ENCODE measurements at regions not wholly inside any gene's neighbourhood (a gene's known extent, or its start where the extent isn't known, plus 50 kb on each side); places are given as distances from the start of the nearest gene placed in this dataset.
"Not testable (repeated sequence)": the region's sequence is repeated elsewhere in the genome, so short reads cannot be mapped to it uniquely, and the experiment has no call there.

DNA sequence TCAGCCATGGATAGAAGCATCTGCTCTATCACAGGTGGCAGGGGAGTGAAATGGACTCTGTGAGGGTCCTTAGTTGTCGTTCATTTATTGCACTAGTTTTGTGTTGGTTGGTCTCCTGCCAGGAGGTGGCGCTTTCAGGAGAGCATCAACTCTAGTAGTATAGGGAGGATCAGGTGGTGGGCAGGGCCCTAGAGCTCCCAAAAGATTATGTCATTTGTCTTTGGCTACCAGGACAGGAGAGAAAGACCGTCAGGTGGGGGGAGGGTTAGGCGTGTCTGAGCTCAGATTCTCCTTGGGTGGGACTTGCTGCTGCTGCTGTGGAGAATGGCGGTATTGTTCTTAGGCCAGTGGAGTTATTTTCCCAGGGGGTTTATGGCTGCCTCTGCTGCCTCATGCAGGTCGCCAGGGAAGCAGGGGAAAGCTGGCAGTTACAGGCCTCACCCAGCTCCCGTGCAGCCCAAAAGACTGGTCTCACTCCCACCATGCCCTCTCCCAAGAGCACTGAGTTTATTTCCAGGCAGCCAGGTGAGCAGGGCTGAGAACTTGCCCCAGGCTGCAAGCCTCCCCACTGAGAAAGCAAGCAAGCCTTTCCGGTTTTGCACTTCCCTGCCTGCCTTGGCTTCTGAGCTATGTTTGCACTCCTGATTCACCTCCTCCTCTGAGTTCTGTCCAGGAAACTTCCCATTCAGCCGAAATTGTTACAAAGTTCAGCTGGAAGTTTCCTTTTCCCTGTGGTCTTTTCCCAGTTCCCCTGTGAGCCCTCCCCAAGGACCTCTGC lies 317.3 kb downstream of the TAF11L14 start:
- no peak for DNase-seq (ENCODE audit: low read depth in 4 of 4, low spot score in 3 of 4)

DNA sequence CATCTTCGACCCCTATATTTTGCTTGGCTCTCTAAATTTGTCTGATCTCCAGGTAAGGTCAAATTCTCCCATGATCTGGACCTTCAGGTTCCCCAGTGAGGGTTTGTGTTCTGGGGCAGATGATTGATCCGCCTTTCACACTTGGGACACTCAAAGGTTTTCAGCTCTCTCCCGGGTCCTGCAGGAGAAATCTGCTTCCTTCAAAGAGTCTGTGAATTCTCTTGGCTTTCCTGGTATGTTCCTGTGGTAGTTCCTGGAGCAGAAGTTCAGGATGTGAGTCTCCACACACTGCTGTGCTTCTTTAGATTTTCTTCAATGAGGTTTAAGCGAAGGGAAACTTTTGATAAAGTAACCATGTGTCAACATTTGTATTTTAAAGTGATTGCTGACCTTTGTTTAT lies 318.0 kb downstream of the TAF11L14 start:
- no peak for DNase-seq (ENCODE audit: low read depth in 4 of 4, low spot score in 3 of 4)

DNA sequence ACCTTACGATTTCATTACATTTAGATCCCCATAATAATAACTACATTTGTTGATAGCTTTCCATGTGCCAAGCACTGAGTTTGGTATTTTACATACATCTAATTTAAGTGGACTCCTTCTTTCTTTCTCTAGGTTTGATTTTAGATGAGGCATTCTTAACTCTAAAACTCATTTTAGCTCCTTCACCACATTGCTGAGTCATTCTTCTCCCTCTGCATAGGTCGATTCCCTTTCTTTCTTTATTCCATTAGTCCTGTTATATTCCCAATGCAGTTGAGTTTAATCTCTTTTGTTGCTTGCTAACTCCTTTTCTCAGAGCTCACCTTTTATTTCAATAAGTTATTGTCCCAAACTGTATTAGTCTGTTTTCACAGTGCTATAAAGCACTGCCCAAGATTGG lies 329.8 kb downstream of the TAF11L14 start:
- DNase-seq (ENCODE audit: low read depth in 4 of 4, low spot score in 3 of 4): no peak

DNA sequence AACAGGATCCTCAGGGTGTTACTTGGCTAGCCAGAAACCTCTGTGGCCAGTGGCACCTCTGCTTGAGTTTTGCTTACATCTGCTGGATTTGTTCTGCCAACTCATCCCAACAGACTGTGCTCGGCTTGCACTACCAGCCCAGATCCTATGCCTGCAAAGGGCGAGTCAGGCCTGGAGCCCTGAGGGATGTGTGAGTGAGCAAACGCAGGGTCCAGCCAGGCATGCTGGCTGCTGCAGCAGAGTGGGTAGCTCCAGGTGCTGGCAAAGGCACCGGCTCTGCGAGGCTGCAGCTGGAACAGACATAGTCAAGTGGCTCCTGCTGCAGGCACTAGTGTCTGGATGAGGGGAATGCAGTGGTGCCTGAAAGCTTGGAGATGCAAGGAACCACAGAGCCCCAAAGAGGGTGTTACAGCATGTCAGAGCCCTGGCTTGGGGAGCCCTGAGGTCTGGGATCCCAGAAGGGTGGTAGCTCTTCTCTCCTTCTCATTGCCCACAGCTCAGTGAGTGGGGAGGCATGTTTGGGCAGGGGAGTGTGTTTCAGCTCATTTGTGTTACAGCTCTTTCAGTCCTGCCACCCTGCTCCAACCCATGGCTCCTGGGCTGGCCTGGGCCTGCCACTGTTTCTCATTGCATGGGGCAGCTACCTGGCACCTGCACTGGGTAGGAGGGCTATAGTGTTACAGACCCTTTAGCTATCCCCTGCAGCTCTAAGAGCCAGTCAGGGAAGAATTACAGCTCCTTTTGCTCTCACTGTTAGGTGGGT lies 332.6 kb downstream of the TAF11L14 start:
- DNase-seq (ENCODE audit: low read depth in 4 of 4, low spot score in 3 of 4): no peak

DNA sequence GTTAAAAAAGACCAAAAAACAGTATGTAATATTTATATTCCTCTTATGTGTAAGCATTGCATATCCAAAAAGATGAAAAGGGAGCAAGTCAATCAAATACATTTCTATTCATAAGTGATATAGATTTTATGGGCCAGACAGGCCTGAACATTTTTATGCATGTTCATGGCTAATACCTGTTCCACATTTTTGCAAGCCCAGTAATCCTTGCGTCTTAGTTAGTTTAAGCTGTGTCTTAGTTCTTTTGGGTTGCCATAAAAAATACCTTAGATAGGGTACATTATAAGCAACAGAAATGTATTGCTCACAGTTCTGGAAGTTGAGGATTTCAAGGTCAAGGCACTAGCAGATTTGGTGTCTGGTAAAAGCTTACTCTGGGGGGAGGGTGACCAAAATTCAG lies 342.1 kb downstream of the TAF11L14 start:
- DNase-seq (ENCODE audit: low read depth in 4 of 4, low spot score in 3 of 4): no peak

DNA sequence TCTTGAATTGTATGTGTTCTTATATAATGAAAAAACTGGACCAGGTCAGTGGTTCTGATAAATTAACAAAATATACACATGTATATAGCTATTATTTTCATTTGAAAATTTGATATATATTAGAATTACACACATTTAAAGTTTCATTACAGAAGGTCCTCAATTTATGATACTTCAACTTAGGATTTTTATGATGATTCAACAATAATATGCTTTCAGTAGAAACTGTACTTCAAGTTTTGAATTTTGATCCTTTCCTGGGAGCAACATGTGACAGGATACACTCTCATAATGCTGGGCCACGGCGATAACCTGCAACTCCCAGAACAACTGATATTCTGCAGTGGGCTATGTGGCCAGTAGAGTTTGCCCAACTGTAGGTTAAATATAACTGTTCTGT lies 344.7 kb downstream of the TAF11L14 start:
- no peak for DNase-seq (ENCODE audit: low read depth in 4 of 4, low spot score in 3 of 4)

DNA sequence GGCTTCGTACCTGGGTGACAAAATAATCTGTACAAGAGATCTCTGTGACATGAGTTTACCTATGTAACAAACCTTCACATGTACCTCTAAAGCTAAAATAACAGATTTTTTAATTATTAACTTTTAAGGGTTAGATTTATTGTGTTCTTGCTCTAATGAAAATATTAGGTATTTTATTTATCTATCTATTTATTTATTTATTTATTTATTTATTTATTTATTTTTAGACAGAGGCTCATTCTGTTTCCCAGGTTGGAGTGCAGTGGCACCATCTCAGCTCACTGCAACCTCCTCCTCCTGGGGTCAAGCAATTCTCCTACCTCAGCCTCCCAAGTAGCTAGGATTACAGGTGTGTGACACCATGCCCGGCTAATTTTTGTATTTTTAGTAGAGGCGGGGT lies 348.4 kb downstream of the TAF11L14 start:
- DNase-seq (ENCODE audit: low read depth in 4 of 4, low spot score in 3 of 4): not testable (repeated sequence)

DNA sequence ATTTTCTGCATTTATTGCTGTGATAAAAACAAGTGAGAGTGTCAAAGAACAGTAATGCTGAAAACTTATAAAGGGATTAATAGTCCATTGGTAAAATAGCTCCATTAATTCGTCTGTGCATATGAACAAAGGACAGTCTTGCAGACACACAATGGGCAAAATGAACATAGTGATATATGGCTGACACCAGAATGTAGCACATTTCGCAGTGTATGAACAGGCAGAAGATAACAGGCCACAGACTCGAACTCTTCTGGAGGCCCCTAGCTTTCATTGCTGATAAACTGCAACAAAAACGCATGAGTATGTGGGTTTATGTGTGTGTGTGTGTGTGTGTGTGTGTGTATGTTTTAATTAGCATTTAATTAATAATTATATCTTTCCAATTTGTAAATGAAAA lies 354.8 kb downstream of the TAF11L14 start:
- no peak for DNase-seq (ENCODE audit: low read depth in 4 of 4, low spot score in 3 of 4)

DNA sequence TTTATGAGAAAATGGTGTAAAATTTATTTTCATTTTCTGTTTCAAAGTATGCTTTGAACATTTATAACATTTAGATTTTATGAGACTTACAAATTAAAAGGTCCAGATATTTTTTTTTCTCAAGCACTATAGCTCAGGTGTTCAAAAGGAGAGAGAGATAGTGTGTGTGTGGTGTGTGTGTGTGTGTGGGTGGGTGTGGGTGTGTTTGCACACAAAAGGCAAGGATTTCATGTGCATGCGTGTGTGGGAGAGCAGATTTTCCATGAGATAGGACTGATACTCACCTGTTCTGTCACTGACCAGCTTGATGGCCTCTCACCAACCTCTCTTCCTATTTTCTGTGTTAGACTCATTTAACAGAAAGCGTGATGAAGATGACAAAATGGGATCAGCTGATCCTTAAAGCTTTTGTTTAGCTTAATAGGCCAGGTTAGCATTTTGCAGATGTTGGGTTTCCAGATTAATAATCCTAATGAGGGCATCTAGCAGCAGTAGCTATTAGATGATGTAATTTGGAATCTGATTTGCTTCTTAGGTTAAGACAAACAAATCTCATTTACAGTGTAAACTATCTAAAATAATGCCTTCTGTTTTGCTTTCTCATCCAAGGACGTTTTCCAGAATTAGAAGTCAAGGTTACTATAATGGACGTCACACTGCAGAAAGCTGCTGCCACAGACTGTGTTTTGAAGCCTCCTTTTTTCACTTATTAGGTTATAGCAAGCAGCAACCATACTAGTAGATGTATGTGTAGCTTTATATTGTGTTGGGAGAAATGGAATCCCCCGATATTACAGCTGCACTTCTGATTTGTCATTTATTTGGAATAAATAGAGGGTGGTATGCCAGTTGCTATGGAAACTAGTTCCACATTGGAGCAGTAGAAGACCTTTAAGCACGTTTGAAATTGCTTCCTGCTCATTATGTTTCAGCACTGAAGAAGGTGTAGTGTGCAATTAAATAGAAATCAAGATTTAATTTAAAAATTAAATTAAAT lies 355.6 kb downstream of the TAF11L14 start:
- no peak for DNase-seq (ENCODE audit: low read depth in 4 of 4, low spot score in 3 of 4)

DNA sequence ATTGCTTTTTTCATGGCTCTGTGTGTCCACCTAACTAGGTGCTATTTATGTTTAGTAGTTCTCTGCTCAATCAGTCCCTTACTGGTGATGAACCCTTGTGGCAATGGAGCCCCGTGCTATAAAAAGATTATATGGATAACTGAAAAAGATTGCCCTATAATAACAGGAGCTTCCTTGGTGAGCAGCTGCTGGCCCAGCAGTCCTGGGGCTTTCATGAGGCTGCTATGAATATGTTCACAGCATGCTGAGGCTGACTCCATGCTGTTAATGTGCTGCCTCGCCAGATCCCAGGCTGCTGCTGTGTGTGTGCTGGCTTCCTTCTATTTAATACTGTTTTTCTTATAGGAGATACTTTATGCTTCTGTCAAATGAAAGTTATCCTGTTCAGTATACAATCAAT lies 357.5 kb downstream of the TAF11L14 start:
- DNase-seq (ENCODE audit: low read depth in 4 of 4, low spot score in 3 of 4): no peak

DNA sequence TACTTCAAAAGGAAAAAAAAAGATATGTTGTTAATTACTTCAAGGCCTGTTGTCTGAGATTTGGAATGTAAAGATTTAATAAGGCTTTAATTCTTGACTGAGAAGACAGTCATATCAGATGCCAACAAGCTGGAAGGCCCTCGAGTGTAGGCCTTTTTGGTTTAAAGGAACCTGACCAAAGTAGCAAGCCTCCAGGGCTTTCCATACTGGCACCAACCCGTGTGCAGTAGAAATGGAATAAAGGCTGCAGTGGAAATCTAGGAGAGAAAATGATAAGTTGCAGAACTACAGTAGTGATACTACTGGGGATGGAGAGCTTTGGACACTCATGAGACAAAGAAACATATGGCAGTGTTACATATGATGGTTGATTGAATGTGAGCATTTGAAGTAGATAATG lies 358.0 kb downstream of the TAF11L14 start:
- DNase-seq (ENCODE audit: low read depth in 4 of 4, low spot score in 3 of 4): no peak

DNA sequence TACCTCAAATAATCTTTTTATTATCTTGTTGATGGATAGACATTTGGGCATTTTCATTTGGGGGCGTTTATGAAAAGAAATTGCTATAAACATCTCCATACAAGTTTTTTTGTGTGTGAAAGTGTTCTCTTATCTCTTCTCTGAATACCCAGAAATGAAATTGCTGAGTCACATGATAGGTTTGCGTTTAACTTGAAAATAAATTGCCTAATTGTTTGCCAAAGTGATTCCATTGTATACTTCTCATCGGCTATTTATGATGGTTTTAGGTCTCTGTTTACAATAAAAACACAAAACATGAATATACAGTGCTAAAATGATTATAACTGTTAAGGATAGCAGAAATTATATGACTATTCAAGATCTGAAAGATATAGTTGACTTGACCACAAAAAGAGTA lies 361.7 kb downstream of the TAF11L14 start:
- no peak for DNase-seq (ENCODE audit: low read depth in 4 of 4, low spot score in 3 of 4)

DNA sequence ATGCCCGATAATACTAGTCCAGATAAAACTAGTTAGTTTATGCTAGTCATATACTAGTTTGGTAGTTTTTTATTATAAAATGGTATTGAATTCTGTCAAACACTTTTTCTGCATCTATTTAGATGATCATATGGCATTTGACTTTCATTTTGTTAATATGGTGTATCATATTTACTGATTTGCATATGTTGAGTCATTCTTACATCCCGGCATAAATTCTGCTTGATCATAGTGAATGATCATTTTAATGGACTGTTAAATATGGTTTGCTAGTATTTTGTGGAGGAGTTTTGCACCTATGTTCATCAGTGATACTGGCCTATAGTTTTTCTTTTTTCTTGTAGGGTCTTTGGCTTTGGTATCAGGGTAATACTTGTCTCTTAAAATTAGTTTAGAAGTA lies 365.6 kb downstream of the TAF11L14 start:
- DNase-seq (ENCODE audit: low read depth in 4 of 4, low spot score in 3 of 4): no peak

DNA sequence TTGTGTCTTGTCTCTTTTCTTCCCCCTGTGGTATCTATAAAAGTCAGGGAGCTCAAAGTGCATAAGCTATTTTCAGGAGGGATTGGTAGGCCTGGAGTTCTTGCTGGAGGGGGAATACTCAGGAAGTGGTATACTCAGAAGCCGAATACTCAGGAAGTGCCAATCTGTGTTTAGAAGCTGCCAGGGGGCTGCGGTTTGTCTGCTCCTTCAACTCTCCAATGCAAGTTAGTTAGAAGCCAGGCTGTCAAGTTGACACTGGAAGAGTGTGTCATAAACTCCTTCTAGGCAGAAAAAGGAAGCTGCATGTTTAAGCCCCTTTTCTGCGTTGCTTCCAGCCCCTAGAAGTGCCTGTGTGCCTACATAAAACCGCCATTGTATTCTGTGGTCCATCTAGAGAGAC lies 366.5 kb downstream of the TAF11L14 start:
- DNase-seq (ENCODE audit: low read depth in 4 of 4, low spot score in 3 of 4): no peak

DNA sequence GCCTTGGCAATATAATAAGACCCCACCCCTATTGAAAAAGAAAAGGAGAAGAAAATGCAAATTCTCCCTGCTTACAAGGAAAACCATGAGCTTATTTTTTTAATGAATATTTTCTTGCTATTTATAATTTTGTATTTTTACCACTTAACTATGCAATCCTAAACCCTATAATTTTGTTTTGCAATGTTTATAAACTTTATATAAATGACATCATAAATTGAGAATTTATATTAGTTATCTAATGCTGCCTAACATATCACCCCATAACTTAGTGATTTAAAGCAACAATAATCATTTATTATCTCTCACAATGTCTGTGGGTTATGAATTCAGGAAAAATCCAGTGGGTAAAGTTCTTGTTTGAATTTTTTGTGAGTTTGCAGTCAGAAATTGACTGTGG lies 369.1 kb downstream of the TAF11L14 start:
- DNase-seq (ENCODE audit: low read depth in 4 of 4, low spot score in 3 of 4): no peak

DNA sequence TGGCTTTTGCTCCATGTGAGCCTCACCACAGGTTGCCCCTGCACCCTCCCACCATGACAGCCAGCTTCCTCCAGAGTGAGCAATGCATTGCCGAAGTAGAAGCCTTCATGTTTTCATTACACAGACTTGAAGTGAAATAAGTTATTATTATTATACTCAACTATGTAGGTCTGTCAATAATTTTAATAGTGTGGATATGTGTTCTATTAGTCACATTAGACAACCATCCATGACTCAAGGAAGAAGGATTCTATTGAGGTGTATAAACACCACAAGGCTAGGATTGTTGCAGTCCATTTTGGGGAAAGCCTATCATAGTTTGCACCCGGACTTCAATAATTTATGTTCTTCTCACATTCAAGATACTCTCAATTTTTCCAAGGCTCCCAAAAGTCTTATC lies 369.5 kb downstream of the TAF11L14 start:
- DNase-seq (ENCODE audit: low read depth in 4 of 4, low spot score in 3 of 4): no peak

DNA sequence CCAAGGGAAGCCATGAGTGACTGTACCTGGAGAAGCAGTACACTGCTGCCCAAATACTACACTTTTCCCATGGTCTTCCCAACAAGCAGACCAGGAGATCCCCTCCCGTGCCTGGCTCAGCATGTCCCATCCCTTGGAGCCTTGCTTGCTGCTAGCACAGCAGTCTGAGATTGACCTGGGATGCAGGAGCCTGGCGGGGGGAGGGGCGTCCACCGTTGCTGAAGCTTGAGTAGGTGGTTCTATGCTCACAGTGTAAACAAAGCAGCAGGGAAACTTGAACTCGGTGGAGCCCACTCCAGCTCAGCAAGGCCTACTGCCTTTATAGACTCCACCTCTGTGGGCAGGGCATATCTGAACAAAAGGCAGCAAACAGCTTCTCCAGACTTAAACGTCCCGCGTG lies 372.0 kb downstream of the TAF11L14 start:
- DNase-seq (ENCODE audit: low read depth in 4 of 4, low spot score in 3 of 4): not testable (repeated sequence)

DNA sequence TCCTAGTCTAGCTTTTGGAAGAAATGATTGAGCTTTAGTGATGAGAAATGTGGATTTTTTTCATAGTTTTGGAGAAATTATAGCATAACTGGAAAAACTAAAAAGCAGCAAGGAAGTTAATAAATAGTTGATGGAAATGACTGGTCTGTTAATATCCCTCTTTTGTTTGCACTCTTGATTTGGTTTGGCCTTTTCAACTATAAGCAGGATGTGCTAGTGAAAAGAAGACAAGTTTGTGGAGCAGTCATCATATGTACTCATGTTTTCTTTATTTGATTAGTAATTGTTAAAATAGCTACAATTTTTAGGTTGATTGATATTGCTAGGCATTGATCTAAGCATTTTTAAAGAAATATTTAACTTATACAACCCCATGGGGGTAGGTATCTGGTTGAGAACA lies 374.7 kb downstream of the TAF11L14 start:
- no peak for DNase-seq (ENCODE audit: low read depth in 4 of 4, low spot score in 3 of 4)

DNA sequence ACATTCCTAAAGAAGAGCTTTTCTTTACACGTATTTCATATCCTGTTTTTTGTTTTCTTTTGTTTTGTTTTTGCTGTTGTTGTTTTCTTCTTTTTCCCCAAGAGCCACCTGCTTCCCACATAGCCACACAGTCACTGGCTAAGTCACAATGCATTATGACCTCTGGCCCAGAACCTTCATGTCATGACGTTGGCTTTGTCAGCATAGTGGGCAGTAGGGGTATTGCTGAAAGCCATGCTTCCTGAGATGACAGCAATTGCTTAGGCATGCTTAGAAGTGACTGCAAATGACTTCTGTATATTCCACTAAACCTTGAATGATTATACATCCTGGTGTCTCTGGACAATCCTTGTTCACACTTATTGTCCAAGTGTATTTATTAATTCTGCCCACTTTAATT lies 375.8 kb downstream of the TAF11L14 start:
- no peak for DNase-seq (ENCODE audit: low read depth in 4 of 4, low spot score in 3 of 4)

DNA sequence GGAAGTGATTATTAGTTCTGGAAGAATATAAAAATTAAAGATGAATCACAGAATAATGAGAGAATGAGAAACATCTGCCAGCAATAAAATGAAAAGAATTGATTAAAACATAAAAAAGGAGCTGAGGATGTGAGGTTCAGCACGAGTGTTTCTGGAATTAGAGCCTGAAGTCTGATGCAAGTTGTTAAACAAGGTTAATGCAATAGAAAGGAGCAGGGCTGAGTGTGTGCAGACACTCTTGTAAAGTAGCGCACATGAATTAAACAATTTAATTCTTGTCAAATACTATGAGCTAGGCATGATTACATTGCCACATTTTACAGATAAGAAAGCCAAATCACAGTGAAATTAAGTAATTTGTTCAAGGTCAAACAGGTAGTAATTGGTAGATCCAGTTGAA lies 384.2 kb downstream of the TAF11L14 start:
- DNase-seq (ENCODE audit: low read depth in 4 of 4, low spot score in 3 of 4): no peak

DNA sequence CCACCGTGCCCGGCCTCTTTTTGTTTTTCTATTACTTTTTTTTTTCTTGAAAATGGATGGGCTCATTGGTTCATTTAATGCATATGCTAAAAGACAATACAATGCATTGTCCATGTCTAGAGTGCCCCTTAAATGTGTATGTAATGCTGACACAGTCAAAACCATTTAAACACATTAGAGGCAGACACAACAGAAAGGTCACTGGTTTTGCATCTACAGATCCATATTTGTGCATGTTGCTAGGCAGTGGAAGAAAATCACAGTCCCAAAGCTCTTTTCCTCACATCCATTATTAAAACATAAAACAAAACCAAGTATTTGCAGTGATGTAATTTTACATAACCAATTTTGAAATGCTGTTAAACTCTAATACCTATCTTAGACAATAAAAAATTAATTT lies 389.0 kb downstream of the TAF11L14 start:
- no peak for DNase-seq (ENCODE audit: low read depth in 4 of 4, low spot score in 3 of 4)
